ENCODE measurements at regions not wholly inside any gene's neighbourhood (a gene's known extent, or its start where the extent isn't known, plus 50 kb on each side); places are given as distances from the start of the nearest gene placed in this dataset.
"Not testable (repeated sequence)": the region's sequence is repeated elsewhere in the genome, so short reads cannot be mapped to it uniquely, and the experiment has no call there.

DNA sequence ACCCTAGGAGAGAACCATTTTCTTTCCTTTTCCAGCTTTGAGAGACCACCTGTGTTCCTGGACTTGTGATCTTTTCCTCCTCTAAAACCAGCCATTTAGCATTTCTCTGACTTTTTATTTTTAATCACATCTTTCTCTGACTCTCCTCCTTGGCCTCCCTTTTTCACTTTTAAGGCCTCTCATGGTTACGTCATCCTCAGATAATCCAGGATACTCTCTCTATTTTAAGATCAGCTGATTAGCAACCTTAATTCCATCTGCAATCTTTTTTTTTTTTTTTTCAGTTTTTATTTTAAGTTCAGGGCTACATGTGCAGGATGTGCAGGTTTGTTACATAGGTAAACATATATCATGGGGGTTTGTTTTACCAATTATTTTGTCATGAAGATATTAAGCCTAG lies 54.0 kb downstream of the RFPL4B start:
- DNase-seq = no peak

DNA sequence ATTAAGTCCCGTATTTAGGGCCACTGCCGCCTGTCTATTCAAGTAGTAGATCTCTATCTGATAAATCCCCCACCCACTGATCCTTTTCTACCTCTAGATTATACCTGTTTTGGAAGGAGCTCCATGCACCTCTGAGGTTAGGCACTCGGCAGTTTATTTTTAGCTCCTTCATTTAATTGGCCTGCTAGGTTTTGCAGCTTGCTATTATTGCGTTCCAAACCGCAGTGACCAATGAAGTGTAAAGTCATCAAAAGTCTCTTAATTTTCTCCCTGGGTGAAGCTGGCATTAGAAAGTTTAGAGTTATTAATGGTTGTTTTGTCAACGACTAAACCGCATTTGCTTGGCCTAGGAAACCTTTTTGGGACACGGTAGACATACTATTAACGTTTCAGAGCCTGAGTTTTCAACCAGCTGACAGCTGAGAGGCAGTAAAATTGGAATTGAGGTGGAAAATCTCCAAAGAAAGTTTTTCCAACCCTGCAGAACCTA lies 60.0 kb downstream of the RFPL4B start:
- no peak for DNase-seq

DNA sequence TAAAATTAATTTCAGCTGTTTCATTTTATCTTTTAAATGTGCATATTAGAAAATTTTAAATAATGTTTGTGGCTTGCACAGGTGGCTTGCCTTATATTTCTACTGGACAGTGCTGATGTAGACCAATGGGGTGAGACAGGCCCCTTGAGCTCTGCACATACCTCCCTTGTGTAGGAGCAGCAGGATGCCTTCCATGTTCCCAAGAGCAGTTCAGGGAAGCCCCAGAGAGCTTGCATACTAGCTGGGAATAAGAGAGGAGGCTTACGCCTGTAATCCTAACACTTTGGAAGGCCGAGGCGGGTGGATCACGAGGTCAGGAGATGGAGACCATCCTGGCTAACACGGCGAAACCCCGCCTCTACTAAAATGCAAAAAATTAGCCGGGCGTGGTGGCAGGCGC lies 61.4 kb downstream of the RFPL4B start:
- no peak for DNase-seq

DNA sequence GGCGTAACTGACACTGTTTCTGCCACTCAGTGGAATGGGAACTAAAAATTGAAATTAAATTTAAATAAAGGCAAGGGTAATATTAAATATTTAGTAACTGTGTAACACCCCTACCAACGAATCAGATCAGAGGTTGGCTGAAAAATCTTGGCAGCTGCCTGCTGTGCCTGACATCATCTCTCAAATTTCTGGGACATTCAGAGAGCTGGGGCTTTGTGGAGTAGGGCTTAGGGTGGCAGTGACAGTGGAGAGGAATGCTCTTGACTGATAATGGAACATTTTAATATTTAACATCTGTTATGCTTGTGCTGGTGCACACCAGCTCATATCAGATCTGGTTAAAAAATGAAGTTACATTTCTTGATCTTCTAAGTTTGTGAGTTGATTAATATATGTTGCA lies 62.2 kb downstream of the RFPL4B start:
- DNase-seq = no peak

DNA sequence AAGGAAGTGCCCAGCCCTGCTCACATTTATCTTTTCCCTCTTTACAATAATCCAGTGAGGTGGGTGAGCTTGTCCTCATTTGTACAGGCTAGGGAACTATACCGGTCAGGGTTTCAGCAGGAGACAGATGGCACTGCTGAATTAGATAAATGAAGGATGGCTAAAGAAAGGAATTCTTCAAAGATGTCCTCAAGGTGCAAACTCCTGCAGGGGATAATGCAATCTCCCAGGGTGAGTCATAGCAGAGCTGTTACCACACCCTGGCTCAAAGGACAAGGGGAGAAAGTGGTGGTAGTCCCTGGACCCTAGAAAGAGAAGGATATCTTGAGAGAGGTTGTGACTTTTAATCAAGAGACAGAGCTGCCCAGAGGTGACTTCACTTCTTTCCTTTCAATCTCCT lies 66.7 kb downstream of the RFPL4B start:
- DNase-seq = no peak

DNA sequence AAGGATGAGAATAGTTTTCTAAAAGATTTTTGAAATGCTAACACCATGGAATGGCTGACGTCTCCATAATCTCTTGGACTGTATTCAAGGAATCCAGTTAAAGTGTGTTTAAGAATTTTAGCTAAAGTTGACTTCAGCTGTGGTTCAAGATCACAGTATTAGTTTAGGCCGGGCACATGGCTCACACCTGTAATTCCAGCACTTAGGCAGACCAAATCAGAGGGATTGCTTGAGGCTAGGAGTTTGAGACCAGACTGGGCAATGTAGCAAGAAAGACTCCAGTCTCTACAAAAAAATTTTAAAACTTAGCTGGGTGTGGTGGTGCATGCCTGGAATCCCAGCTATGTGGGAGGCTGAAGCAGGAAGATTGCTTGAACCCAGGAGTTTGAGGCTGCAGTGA lies 68.2 kb downstream of the RFPL4B start:
- DNase-seq = no peak

DNA sequence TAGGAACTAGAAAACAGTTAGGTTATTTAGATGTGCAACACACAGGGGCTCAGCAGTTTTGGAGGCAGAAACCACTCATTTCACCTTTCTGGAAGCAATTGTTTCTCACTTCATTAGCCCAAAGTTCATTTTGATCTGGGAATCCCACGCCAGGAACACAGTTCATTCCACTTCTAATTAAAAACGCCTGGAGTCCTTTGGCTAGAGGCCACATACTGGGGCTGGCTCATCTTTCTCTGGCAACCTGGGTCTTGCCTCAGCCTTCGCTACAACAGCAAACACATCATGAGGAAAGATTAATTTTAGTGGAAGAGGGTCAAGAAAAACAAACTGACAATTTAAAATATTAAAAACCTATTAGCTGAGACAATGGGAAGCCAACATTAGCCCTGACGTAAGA lies 69.7 kb downstream of the RFPL4B start:
- DNase-seq = no peak

DNA sequence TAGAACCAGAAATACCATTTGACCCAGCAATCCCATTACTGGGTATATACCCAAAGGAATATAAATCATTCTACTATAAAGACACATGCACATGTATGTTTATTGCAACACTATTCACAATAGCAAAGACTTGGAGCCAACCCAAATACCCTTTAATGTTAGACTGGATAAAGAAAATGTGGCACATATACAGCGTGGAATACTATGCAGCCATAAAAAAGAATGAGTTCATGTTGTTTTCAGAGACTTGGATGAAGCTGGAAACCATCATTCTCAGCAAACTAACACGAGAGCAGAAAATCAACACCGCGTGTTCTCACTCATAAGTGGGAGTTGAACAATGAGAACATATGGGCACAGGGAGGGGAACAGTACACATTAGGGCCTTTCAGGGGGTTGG lies 79.9 kb downstream of the RFPL4B start:
- DNase-seq = not testable (repeated sequence)

DNA sequence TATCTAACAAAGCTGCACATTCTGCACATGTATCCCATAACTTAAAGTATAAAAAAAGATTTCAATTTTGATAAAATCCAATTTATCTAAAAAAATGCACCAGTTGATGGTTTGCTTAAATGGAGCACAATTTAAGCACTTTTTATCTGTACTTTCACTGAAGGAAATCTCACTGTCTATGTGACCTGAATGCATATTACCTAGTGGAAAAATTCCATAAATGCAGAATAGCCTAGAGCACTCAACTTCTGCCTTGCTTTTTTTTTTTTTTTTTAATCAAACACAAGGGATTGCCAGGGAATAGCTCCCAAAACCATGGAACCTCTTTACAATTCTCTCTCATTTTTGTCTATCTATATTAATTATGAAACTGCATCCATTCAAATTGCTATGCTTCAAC lies 80.4 kb downstream of the RFPL4B start:
- DNase-seq = no peak

DNA sequence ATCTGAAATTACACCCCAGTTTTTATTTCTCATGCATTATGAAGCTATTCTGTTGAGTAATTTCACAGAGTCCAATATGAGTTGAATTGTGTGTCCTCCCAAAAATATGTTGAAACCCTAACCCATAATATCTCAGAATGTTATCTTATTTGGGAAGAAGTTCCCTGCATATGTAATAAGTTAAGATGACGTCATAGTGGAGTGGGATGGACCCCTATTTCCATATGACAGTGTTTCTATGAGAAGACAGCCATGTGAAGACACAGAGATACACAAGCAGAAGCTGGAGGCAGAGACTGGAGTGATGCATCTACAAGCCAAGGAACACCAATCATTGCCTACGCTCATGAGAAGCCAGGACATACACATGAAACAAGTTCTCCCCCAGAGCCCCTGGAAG lies 81.3 kb downstream of the RFPL4B start:
- no peak for DNase-seq

DNA sequence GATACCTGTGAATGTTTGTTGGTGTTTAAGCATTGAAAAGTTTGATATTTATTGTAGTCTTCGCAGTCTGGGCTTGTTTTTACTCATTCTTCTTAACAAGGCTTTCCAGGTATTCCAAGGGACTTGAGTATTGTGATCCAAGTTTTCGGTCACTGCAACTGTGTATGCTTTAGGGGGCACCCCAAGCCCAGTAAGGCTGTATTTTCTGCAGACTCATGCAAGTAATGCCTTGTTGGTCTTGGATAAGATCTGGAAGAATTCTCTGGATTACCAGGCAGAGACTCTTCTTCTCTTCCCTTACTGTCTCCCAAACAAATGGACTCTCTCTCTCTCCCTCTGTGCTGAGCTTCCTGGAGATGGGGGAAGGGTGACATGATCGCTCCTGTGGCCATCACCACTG lies 82.1 kb downstream of the RFPL4B start:
- no peak for DNase-seq

DNA sequence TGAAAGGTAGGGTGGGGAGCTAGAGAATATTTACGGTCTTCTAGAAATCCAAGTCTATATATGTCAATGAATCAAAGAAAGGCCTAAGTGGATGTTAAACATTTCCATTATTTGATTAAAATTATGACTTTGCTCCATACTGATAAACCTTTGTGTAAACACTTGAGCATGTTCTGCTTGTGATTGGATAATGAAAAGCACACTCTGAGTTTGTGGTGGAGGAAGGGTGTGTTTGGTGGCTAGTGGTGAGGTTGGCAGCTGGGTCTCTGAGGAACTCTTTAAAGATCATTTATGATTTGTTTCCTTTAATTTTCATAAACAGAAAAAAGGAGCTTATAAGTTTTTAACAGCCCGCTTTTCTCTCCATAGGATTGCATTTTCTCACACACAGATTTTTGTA lies 84.7 kb downstream of the RFPL4B start:
- DNase-seq = no peak

DNA sequence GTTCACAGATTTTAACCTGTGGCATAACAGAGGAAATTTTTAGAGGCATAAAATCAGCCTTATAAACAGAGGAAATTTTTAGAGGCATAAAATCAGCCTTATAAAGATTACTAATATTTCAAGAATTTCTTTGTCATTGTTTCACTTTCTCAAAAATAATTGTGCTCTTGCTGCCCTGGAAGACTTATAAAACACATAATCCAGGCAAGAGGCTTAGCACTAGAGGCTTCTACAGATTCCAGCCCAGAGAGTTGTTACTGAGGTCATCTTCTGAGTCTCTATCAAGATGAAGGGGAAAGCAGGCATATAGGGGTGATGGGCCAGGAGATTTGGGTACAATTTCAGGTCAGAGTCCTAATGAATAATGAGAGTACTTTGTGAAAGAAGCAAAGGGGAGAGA lies 85.7 kb downstream of the RFPL4B start:
- no peak for DNase-seq

DNA sequence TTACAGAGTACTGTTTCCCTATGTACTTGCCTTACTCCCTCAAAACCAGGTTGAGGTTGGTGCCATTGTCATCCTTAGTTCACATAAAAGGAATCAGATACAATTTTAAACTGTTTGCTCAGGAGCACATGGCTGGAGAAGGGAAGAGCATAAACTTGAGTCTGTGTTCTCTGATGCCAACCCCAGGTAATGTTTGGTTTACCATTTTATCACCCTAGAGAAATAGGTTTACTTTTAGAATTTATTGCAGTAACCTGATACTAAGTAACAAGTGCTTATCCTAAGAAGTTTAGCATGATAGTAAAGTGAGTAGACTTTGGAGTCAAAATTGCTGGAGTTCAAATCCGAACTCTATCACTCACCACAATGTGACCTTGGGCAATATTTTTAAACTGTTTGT lies 86.3 kb downstream of the RFPL4B start:
- no peak for DNase-seq

DNA sequence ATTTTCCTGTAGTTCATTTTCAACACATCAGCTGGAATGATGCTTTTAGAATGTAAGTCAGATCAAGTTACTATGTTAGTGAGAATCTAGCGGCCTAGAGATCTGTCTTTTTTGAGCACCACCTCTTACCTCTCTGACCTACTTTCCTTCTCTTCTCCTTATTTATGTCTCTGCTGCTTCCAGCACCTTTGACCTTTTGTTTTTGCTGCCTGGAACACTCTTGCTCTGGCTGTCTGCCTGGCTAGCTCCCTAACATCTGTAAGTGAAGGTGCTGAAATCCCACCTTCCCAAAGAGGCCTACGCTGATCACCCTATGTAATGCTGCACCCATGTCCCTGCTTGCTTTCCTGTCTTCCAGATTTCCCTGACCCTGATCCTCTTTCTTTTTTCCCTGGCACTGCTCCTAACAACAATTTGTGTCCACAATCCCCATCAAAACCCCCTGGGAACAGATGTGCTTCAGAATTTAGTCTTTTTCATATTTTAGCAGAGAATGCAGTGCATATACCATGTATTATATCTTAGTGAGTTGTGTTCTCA lies 87.8 kb downstream of the RFPL4B start:
- DNase-seq = no peak

DNA sequence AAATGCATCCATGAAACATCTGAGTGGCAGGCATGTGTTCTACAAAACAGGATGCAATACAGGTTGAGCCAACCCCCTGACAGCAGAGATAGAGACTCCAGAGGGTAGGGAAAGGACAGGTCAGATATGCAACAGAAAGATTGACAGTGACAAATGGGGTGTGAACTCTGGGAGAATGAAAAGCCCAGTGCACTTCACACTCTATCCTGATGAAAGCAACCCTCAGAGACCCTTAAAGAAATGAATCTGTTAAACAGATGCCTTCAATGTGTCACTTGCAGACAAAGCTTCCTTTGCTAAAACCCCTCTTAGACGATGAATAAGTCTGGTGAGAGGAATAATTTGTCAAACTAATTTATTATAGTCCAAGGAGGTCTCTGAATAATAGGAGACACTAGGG lies 89.9 kb downstream of the RFPL4B start:
- DNase-seq = no peak

DNA sequence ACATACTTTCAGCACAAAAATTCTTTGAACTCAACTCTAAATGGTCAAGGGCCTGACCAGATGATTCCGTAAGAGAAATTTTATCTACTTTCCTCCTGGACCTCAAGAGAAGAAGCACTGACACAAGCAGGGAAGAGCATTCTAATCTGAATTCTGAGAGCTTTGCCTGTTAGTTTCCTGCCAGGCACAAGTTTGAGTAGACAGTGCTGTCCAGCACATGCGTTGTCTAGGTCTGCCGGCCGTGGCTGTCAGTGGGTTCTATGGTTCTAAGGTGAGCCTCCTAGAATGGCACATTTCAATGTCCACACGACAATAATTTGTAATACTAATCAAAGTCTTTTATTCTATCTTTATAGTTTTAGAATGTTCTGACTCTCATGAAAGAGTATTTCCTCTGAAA lies 91.9 kb downstream of the RFPL4B start:
- no peak for DNase-seq

DNA sequence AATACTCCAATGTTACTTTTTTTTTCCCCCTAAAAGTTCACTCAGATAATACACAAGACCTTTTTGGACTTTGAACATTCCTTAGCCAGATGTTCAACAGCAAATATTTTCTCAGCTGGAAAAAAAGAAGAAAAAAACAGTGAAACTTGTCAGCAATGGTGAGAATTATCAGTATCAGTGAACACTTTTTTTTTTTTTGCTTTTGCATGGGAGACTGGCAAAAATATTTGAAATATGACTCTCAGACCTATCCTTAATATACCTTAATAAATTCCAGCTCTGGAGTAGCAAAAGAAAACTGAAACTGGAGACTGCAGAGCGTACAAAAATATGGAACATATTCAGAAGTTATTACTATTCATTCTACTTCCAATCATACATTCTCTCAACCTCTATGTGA lies 92.3 kb downstream of the RFPL4B start:
- DNase-seq = no peak

DNA sequence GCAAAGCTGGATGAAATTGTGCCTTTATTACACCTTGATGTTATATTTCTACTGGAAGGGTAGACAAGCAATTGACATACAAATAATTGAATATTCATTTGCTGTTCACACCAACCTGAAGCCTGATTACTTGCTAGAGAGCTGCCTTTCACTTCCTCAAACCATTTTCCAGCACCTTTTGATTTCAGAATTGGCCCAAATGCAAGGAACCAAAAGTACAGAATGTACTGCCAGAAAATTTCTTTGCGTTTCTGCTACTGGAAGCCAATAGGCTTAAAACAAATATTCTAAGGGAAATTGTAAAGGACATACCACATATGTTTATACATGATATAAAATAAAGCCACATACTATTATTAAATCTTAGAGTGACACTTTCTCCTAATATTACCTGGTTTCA lies 94.5 kb downstream of the RFPL4B start:
- DNase-seq = no peak

DNA sequence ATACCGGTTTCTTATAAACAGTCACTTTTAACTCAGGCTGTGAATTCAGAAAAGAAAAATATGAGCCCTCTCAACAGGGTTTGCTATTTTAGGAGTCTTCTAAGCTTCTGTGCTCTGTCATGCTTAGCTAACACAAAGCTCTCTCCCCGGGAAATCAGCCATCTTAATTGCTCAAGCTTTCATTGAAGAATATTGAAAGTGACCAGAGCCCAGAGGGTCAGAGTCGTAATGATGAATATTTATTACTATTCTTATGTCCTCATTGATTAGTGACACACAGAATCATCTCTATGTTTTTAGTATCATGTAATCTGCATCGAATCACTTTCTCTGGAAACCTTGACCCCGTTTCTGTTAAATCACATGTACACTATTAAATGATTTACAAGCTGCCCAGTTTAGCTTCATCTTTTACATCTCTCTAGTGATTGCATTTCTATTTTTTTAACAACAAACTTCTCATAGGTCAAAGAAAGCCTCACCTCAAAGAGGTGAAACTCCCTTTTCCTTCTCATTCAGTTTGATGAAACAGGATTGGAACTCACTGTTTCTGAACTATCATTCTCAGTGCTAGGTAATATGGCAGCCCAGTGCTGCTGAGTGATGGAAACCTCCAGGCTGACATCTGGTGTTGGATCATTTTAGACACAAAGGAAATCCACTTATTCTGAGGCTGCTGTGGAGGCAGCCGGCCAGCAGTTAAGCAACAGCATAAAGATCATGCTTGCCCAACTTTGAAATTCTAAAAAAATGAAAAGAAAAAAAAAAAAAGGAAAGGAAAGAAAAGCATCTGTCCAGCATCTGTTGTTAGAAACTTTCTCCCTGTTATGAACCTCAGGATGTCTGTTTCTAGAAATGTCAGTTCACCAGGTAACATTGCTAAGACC lies 96.3 kb downstream of the RFPL4B start:
- DNase-seq = no peak

DNA sequence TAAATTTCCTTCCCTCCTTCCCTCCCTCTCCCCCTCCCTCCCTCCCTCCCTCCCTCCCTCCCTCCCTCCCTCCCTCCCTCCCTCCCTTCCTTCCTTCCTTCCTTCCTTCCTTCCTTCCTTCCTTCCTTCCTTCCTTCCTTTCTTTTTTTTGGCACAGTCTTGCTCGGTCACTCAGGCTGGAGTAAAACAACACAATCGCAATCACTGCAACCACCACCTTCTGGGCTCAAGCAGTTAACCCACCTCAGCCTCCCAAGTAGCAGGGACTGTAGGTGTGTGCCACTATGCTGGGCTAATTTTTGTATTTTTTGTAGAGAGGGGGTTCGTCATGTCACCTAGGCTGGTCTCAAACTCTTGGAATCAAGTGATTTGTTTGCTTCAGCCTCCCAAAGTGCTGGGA lies 101.7 kb downstream of the RFPL4B start:
- not testable (repeated sequence) for DNase-seq

DNA sequence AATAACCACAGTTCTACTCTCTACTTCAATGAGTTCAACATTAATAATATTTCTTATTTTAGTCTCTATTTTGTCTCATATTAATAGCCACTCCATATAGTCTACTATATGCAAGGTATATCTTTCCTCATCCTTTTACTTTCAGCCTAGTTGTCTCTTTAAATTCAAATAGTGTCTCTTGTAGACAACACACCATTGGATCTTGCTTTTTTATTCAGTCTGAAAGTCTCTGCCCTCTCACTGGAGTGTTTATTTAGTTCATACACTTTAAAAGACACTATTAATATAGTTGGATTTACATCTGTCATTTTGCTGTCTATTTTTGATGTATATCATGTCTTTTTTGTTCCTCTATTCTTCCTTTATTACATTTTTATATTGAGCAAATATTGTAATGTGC lies 103.5 kb downstream of the RFPL4B start:
- DNase-seq = no peak

DNA sequence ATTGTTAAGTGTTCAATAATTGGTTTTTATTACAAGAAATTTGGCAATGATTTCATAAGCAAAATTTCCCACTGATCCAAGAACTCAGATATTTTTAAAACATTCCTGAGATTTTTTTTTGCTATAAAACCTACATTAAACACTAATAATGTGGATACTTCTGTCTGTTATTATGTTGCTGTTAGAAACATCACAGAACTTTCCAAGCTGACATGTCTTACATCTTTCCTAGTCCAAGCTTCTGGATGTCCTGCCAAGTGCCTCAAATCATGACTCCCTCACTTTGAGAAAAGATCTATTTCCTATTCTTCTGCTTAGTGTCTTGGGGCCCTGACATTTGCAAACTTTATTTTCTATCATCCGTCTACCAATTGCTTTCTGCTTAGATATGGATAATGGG lies 110.8 kb downstream of the RFPL4B start:
- no peak for DNase-seq

DNA sequence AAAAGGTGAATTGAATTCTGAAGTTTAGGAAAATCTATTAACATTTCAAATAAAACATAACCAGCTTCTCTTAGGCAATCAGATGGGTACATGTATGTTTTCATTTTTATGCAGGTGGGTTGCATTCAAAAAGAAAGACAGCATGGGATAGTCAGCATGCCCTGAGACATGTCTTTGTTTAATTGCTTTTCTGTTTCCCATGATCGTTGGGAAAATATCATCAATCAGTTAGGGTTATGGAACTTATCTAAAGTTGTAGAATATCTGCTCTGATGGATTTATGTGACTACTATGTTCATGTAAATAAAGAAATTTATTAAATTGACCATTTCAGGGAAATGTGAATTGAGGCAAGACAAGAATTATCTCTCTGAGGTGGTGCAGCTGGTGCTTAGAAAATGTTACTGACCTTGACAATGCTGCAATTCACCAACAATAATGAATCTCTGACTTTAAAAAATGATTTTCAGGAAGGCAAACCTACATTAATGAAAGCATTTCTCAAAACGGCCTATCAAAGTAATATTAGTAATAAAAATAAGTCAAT lies 112.7 kb downstream of the RFPL4B start:
- no peak for DNase-seq

All from MV-4-11 (cell line).